ENCODE measurements at regions not wholly inside any gene's neighbourhood (a gene's known extent, or its start where the extent isn't known, plus 50 kb on each side); places are given as distances from the start of the nearest gene placed in this dataset.
"Not testable (repeated sequence)": the region's sequence is repeated elsewhere in the genome, so short reads cannot be mapped to it uniquely, and the experiment has no call there.

GRCh38 chr6:80433010-80433672 is 326.7 kb downstream of the BCKDHB start:
- Histone ChIP-seq H3K36me3 (no peaks in the 10 kb centered on the region), H3K4me3 (no peak overlapping the region), H3K4me1 (no peaks in the 10 kb centered on the region), H3K27ac (no peak overlapping the region), H3K27me3 (no peaks in the 10 kb centered on the region), H3K9me3 (no peaks in the 10 kb centered on the region)
- DNase-seq = no peak
- intact Hi-C loops (cut with DNase I) = no loop called here
- TF ChIP-seq CTCF (IDR thresholded peaks at IDR 0.05) = no peak
- no peak for ATAC-seq

- ATAC-seq (no peak), DNase-seq (no peak)
- no peaks in the 10 kb centered on the region for H3K4me1 ChIP-seq
- no peak overlapping the region for H3K4me3 ChIP-seq
- no peaks in the 10 kb centered on the region for H3K27me3 ChIP-seq
- intact Hi-C loops (cut with DNase I) = no loop called here
- H3K36me3 ChIP-seq = no peaks in the 10 kb centered on the region
- no peak overlapping the region for H3K27ac ChIP-seq
- peak; percentile 7 for TF ChIP-seq CTCF (IDR thresholded peaks at IDR 0.05)
- peaks cover 13% of the 10 kb centered on the region for H3K9me3 ChIP-seq
Observed at GRCh38 chr6:80425089-80425823, 318.8 kb downstream of the BCKDHB start.

- no peaks in the 10 kb centered on the region for H3K36me3 ChIP-seq
- no peak for TF ChIP-seq CTCF (IDR thresholded peaks at IDR 0.05)
- ATAC-seq = no peak
- peaks cover 1% of the 10 kb centered on the region for H3K9me3 ChIP-seq
- no peak overlapping the region for H3K4me3 ChIP-seq
- intact Hi-C loops (cut with DNase I) = no loop called here
- H3K4me1 ChIP-seq = no peaks in the 10 kb centered on the region
- DNase-seq = no peak
- no peaks in the 10 kb centered on the region for H3K27me3 ChIP-seq
- H3K27ac ChIP-seq = no peak overlapping the region
Observed at GRCh38 chr6:80411486-80411885, 305.0 kb downstream of the BCKDHB start.

DNA sequence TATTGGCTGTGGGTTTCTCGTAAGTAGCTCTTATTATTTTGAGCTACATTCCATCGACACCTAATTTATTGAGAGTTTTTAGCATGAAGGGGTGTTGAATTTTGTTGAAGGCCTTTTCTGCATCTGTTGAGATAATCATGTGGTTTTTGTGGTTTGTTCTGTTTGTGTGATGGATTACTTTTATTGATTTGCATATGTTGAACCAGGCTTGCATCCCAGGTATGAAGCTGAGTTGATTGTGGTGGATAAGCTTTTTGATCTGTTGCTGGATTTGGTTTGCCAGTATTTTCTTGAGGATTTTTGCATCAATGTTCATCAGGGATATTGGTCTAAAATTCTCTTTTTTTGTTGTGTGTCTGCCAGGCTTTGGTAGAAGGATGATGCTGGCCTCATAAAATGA is 301.5 kb downstream of the BCKDHB start:
- H3K27me3 ChIP-seq; intact Hi-C loops (cut with DNase I); ATAC-seq; H3K27ac ChIP-seq; H3K9me3 ChIP-seq; H3K36me3 ChIP-seq; H3K4me3 ChIP-seq; DNase-seq; H3K4me1 ChIP-seq: not testable (repeated sequence)

- Histone ChIP-seq H3K27me3 (no peaks in the 10 kb centered on the region), H3K9me3 (no peaks in the 10 kb centered on the region), H3K4me1 (no peaks in the 10 kb centered on the region), H3K36me3 (no peaks in the 10 kb centered on the region), H3K4me3 (no peak overlapping the region), H3K27ac (no peak overlapping the region)
- no peak for TF ChIP-seq CTCF (IDR thresholded peaks at IDR 0.05)
- ATAC-seq (no peak), DNase-seq (no peak)
- intact Hi-C loops (cut with DNase I) = no loop called here
Observed at GRCh38 chr6:80404889-80405288, 298.4 kb downstream of the BCKDHB start.

- ATAC-seq = no peak
- no peak for DNase-seq
- intact Hi-C loops (cut with DNase I) = no loop called here
Observed at GRCh38 chr6:80403365-80403764, 296.9 kb downstream of the BCKDHB start.

More at GRCh38 chr6:80403365-80403764, 296.9 kb downstream of the BCKDHB start:
- Histone ChIP-seq H3K27ac (no peak overlapping the region), H3K4me1 (no peaks in the 10 kb centered on the region), H3K4me3 (no peak overlapping the region), H3K36me3 (no peaks in the 10 kb centered on the region), H3K27me3 (no peaks in the 10 kb centered on the region), H3K9me3 (no peaks in the 10 kb centered on the region)
- TF ChIP-seq CTCF (IDR thresholded peaks at IDR 0.05) = no peak

Measured in upper lobe of right lung (tissue), 1 donor.